RCC 7860 (cell line): ENCODE measurements at regions not wholly inside any gene's neighbourhood (a gene's known extent, or its start where the extent isn't known, plus 50 kb on each side); places are given as distances from the start of the nearest gene placed in this dataset.

ENCODE experiments used
- DNase-seq: peaks from one replicate; pipeline ENCODE4 v3.0.0-alpha.2; 2015; ENCODE audit warnings: low spot score
- FAIRE-seq: peaks from 2 replicates; lab custom pipeline; 2012; peaks lifted over from hg19 to GRCh38; lab: Jason Lieb, UNC

DNA sequence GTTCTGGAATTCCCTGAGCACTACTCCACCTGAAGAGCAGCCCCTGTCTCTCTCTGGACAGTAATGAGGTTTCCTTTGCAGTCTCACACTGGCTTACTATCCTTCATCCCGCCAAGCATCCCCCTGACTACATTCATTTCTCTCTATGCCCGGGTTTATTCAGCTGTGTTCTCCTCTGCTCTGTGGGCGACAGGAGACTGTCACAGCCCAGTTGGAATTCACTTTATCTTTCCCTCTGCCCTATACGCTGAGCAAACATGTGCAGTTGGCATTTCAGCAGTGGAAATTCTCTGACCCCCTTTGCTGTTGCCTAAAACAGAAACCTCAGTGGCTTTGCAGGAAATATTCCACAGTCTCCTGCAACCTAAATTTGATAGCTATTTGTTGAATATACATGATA is 83.5 kb upstream of the MAX start:
- FAIRE-seq = no peak
- DNase-seq = no peak

DNA sequence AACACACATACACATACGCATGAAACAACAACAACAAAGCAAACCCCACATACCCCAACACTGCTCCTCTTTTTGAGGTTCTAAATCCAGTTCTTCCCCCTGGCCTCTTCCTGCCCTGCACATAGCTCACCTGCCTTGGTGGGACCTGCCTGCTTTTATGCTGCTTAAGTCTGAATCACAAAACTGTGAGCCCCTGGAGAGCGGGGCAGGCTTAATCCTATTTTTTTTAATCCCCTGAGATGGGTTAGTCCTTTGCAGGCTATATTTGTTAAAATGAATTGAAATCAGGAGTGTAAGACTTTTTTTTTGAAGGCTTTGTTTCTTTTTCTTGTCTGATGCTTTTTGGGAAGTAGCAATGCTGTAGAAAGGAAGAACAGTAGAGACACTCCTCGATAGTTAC is 84.6 kb upstream of the MAX start:
- DNase-seq (no peak), FAIRE-seq (no peak)

DNA sequence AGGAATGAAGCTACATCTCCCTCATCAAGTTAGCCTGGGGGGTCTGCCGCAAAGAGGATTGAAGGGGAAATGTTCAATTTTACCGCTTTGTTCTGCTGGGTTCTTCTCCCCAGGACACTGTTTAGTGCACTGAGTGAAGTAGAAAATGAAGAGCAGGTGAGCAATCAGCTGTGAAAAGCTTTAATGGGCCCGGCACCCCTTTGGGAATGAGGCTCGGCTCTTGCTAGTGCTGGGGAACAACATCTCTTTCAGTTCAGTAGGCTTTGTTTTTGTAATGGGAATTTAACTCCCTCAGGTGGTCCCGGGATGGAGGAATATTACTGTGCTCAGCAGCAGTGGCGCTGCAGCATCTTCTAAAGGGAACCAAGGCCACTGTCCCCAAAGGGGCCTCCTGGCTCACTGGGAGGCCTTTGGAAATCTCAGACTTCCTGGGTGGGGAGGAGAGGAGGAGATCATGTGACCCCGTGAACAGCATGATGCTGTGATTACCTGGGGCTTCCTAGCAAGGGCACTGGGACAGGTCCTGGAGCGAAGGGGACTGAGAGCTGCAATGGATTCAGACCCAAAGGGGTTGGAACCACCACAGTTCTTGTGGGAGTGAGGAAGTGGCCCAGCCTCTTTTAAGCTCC is 85.2 kb upstream of the MAX start:
- FAIRE-seq (no peak), DNase-seq (no peak)

DNA sequence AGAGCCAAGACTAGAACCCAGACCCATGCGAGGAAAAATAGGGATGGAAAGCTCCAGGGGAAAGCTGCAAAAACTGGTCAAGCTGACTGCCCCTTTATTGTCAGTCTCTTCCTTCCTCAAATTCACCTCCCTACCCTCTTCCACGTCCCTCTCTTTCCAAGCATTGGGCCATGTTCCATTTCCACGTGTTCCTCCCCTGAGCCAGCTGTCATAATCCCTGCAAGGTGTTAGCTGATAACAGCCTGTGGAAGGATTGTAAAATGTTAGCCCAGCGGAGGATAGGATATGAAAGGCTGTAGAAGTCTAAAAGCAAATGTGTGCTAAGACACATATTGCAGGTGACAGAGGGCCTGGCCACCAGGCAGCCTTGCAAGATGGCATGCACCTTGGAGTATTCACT is 88.0 kb upstream of the MAX start:
- no peak for DNase-seq
- no peak for FAIRE-seq

DNA sequence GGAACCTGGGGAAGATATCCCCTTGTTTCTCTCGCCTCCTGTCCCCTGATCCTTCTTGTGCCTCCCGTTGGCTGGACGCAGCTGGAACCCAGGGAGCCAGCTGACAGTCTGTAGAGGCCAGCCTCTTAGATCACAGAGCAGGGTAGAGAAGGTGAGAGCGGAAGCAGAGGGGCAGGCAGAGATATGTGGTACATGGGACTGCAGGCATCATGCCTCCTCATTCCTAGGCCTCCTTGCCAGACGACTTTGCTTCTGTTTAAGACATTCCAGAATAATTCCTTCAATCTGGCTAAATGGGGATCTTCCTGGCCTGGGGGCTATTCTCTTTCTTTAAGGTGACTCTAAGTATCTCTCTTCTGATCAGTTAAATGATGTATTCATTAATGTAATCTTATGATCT is 89.4 kb upstream of the MAX start:
- DNase-seq (no peak), FAIRE-seq (no peak)

DNA sequence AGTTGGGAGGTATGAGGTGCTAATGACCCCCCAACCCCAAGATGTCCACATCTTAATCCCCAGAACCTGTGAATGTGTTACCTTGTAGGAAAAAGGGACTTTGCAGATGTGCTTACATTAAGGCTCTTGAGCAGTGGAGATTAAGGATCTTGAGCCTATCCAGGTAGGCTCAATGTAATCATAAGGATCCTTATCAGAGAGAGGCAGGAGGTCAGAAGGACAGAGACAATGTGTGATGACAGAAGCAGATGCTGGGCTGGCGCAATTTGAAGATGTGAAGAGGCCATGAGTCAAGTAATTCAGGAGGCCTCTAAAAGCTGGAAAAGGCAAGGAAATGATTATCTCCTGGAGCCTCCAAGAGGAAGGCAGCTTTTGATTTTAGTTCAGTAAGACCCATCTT is 90.4 kb upstream of the MAX start:
- FAIRE-seq = no peak
- DNase-seq = no peak

DNA sequence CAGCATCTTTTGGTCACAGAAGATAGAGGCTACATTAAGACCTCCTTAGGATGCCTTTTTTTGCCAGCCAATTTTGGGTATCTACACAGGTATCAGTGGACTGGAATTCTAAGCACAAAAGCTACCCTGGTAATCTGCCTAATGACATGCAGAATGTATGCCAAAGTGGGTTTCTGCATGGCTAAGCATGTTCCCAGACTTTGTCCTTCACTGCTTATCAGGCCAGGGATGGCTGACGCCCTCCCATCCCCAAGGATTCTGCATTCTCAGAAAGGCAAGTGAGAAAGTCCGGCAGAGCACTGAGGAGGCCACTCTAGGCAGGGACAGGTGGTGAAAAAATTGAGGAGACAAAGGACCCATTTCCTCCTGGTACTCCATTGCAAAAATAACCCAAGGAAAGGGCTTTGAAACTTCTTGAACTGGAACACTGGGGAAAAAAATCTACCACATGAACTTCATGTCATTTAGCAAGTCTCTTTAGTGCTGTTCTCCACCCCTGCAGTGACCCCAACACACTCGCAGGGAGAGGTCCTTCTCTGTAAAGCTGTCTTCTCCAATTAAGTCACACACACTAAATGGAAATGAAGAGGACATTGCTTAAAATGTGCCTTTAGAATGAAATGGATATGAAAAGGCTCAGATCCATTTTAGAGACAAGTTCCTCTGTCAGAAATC is 91.7 kb upstream of the MAX start:
- no peak for DNase-seq
- no peak for FAIRE-seq

DNA sequence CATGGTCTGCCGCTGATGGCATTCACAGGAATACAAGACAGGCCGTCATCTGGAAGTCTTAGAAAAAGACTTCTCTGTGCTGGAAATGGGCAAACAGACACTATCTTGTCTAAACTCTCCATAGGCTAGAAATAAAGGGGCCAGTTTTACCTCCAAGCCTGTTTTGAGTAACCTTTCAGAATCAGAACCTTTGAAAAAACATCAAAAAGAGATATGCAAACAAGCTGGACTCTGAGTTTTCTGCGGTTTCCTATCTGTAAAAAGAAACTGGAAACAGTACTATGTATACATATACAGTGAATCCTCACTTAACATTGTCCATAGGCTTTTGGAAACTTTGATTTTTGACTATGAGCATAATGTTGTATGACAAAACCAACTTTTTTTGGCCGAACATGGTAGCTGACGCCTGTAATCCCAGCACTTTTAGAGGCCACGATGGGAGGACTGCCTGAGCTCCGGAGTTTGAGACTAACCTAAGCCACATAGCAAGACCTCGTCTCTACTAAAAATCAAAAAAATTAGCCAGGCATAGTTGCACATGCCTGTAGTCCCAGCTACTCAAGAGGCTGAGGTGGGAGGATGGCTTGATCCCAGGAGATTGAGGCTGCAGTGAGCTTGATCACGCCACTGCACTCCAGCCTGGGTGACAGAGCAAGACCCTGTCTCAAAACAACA is 92.9 kb upstream of the MAX start:
- FAIRE-seq = no peak
- DNase-seq = no peak

DNA sequence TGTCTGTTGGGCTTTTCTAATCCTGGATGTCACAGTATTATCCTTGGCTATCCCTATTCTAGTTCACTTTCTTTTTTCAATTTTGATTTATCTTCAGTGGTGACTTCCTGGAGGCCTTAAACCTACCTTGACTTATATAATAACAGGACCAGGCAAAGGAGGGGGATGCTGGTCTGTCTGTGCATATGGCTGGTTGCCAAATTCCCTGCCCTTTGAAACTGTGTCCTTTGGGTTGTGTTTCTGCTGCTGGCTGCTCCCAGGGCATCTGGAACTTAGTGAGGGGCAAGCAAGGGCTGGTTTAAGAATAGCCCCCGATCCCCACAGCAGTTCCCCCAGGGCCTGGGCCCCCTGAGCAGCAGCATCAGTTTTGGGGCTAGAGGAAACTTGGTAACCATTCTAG is 96.0 kb upstream of the MAX start:
- DNase-seq (no peak), FAIRE-seq (no peak)

DNA sequence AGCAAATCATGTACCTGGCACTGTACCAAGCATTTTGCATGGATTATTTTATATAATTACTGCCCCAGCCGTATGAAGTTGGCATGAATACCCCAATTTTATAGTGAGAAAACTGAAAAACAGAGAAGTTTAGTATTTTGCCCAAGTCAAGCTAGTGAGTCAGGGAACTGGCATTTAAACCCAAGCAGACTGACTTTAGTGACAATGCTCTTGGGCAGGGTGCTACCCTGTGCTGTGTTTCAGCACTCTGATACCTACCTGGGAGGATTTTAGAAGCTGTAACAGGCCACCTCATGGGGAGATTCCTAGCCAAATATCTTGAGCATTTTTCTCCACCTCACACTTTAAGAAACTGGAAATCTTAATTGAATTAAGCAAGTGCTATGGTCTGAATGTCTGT is 98.1 kb upstream of the MAX start:
- DNase-seq = no peak
- FAIRE-seq = no peak

DNA sequence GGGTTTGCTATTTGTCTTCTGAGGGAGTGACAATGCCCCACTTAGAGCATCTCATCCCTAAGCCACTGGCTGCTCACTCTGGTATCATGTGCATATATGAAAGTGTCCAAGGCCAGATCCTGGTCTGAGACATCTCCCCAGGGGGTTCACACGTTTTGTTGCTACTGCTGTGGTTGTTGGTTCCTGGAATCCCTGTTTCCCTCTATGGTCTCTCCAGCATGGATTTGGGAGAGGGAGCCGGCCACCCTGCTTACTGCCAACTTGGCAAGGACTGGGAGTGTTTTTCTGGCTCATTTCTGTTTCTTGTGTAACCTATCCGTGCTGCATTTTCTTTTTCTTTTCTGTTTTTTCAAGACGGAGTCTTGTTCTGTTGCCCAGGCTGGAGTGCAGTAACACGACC is 101.3 kb upstream of the MAX start:
- DNase-seq (no peak), FAIRE-seq (no peak)

DNA sequence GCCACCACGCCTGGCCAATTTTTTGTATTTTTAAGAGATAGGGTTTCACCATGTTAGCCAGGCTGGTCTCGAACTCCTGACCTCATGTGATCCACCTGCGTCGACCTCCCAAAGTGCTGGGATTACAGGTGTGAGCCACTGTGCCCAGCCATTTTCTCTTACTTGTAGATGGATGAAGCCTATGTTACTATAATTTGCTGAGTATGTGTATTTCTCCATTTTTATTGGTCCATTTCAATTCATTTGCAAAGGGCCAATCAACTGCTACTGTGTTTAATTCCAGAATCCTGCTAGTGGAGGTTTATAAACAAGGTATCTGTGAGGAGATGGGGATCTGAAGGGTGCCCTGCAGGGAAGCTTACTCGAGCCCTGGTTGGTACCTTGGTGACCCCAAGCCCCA is 101.7 kb upstream of the MAX start:
- DNase-seq (no peak), FAIRE-seq (no peak)

DNA sequence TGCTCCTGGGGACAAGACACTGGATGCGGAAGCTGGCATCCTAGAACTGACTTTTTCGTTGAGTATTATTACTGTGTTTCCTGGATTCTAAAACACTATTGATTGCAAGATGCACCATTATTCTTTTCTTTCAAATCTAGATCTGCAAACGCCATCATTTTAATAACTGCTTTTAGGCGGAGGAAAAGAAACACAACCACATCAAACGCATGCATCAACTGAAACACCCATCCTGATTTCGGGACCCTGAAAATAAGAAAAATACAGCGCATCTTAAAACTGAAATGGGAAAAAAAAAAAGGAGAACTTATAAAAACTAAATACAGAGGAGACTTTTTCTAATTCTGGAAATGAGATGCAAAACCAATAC is 103.7 kb upstream of the MAX start:
- no peak for FAIRE-seq
- no peak for DNase-seq

DNA sequence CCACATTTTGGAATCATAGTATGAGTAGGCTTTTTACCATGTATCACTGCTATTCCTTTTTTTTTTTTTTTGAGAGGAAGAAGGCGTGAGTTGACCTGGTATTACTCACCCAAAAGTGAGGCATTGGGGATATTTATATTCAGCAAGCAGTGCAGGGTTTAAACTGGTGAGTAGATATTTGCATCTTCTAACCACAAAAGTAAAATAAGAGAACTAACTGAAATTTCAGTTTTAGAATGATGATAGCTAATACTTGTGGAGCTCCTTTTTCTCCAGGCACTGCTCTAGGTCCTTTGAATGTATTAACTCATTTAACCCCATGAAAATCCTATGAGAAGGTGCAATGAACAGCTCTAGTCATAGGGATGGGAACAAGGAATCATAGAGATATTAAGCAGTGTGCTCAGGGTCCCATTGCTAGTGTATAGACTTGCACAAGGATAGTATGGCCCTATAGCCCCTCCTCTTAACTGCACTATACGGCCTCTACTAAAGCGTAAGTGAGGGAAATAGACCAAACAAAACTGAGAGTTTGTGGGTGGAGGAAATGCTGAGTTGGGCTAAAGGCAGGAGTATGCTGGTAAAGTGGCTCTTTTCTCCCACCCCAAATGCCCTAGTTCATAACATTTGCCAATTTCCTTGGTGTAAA is 104.3 kb upstream of the MAX start:
- peak; percentile 21 for DNase-seq
- FAIRE-seq = no peak

DNA sequence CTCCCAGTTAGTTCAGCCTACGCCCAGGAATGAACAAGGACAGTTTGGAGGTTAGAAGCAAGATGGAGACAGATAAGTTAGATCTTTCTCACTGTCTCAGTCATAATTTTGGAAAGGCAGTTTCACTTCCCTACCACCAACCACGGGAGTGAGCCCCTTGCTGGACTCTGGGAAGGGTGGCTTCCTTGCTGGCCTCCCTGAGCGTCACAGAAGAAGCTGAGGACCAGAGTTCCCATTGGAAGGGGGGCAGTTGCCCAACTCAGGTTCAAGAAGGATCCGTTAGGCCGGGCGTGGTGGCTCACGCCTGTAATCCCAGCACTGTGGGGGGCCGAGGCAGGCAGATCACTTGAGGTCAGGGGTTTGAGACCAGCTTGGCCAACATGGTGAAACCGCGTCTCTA is 106.2 kb upstream of the MAX start:
- FAIRE-seq (no peak), DNase-seq (no peak)

DNA sequence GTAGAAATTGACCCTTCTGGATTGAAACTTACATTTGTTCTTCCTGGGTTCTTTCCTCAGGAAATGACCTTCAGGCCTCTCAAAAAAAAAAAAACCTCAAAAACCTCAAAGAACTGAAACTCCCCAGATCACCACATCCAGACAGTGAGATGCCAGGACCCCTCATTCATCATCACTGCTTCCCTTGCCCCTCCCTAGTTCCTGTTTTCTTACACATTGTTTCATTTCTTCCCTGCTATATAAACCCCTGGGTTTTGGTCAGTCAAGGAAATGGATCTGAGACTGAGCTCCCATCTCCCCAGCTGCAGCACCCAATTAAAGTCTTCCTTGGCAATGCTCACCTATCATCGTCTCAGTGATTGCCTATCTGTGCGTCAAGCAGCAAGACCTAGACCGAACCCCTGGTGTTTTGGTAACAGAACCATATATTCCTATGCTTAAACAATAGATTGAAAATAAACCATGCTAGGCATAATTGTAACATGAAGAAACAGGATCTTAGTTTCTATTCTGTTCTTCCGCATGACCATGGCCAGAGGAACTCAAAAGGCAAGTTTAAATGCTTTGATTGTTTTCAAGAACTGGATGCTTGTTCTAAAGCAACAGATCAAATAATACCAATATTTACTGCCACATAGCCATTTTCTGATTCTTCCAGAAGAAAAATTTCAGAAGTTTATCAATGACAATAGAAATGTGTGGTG is 108.0 kb upstream of the MAX start:
- DNase-seq = no peak
- FAIRE-seq = no peak

DNA sequence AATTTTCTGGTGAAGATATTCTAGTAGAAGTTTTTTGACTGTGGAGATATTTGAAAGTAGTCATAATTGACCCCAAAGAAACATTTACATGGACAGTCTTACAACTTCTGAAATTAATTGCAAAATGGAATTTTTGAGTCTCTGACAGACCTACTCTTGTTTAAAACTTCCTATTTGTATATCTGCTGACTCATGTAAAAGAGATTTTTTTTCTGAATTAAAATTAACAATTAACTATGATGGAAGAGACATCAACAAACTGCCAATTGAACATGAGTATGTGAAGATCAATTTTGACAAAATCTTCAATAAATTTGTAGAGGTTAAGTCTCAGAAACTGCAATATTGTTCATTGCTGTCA is 108.5 kb upstream of the MAX start:
- no peak for FAIRE-seq
- DNase-seq = no peak

DNA sequence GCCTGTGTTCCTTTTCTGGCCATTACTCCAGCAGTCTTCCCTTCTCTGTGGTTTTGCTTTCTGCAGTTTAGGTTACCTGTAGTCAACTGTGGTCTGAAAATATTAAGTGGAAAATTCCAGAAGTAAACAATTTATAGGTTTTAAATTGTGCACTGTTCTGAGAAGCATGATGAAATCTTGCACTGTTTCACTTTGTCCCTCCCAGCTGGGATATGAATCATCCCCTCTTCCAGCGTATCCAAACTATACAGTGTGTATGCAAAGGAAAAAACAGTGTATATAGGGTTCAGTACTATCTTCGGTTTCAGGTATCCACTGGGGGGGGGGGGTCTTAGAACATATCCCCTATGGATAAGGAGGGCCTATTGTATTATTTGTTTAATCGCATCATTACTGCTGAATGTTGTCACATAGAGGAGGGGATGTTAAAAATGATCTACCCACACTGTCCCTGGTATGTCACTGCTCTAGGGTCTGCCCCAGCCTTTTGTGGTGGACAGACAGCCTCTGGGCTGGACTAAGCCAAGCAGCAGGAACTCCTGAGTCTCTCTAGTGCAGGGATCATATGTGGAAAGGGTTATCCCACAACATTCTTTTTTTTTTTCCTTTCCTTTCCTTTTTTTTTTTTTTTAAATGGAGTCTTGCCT is 109.1 kb upstream of the MAX start:
- FAIRE-seq (peak; percentile 59), DNase-seq (no peak)

DNA sequence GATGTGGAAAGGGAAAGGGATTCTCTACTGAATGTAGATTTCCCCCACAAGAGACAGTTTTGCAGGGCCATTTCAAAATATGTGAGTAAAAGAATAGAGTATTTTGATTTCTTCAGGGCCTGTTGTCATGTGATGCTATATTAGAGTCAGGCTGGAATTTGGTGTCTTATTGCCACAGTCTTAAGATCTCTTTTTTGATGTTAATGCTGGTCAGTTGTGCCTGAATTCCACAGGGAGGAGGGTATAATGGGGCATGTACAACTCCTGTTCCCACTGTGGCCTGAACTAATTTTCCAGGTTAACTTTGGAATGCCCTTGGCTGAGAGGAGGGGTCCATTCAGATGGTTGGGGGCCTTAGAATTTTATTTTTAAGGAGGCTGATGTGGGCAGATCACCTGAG is 111.0 kb upstream of the MAX start:
- FAIRE-seq (no peak), DNase-seq (no peak)

DNA sequence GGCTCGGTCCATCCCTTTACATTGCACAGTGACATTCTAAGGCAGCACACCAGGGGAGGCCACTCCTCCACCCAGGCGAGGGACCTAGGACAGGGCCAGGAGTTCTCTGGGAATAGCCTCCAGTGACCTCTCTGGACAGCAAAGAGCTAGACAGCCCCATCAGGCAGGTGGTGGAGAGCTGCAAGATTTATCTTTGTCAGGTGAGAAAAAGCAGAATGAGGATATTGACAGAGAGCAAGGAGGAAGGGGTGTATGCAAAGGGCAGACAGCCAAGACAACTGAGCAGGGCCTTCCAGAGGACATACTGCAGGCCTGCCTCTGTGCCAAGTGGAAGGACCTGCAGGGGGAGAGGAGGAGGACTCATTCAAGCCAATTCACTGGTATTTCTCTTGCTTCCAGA is 112.4 kb upstream of the MAX start:
- DNase-seq = no peak
- FAIRE-seq = no peak

DNA sequence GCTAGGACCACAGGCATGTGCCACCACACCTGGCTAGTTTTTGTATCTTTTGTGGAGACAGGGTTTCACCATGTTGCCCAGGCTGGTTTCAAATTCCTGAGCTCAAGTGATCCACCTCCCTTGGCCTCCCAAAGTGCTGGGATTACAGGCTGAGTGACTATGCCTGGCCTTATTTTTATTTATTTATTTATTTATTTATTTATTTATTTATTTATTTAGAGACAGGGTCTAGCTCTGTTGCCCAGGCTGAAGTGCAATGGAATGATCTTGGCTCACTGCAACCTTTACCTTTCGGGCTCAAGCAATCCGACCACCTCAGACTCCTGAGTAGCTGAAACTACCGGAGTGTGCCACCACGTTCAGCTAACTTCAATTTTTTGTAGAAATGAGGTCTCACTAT is 117.0 kb upstream of the MAX start:
- FAIRE-seq = no peak
- DNase-seq = no peak
